ENCODE measurements at regions not wholly inside any gene's neighbourhood (a gene's known extent, or its start where the extent isn't known, plus 50 kb on each side); places are given as distances from the start of the nearest gene placed in this dataset.

GRCh38 chr5:5617024-5617423 is 194.5 kb downstream of the ICE1 start:
- TF ChIP-seq GTF2F1 (IDR thresholded peaks at IDR 0.05; ENCODE audit: borderline replicate concordance, low read depth, low read length), result no peak
- TF ChIP-seq EP300 (IDR thresholded peaks at IDR 0.05; ENCODE audit: borderline replicate concordance in 1 of 2, low read depth in 2 of 2, low read length in 2 of 2), result no peak
- no peak for TF ChIP-seq ATF3 (IDR thresholded peaks at IDR 0.05; ENCODE audit: insufficient read depth, low read depth, low read length)
- TF ChIP-seq NRF1 (IDR thresholded peaks at IDR 0.05; ENCODE audit: low read depth, low read length), result no peak
- TF ChIP-seq SP4 (IDR thresholded peaks at IDR 0.05; ENCODE audit: low read length), result no peak
- no peak for TF ChIP-seq SIRT6 (IDR thresholded peaks at IDR 0.05; ENCODE audit: low read length)
- no peak for TF ChIP-seq CTCF (IDR thresholded peaks at IDR 0.05; ENCODE audit: control extremely low read depth in 1 of 3, insufficient read depth in 1 of 3, low read depth in 1 of 3, low read length in 3 of 3)
- TF ChIP-seq POLR2A (IDR thresholded peaks at IDR 0.05; ENCODE audit: control extremely low read depth in 1 of 2, low read depth in 2 of 2, low read length in 2 of 2), result no peak

Measured in H1 (cell line).